ENCODE measurements at regions not wholly inside any gene's neighbourhood (a gene's known extent, or its start where the extent isn't known, plus 50 kb on each side); places are given as distances from the start of the nearest gene placed in this dataset.
A peak's percentile ranks its signal among the peaks of the same experiment; 100 is the strongest.

- H3K27ac ChIP-seq = peak overlapping the region; percentile 96
- TF ChIP-seq, protein P1, sequence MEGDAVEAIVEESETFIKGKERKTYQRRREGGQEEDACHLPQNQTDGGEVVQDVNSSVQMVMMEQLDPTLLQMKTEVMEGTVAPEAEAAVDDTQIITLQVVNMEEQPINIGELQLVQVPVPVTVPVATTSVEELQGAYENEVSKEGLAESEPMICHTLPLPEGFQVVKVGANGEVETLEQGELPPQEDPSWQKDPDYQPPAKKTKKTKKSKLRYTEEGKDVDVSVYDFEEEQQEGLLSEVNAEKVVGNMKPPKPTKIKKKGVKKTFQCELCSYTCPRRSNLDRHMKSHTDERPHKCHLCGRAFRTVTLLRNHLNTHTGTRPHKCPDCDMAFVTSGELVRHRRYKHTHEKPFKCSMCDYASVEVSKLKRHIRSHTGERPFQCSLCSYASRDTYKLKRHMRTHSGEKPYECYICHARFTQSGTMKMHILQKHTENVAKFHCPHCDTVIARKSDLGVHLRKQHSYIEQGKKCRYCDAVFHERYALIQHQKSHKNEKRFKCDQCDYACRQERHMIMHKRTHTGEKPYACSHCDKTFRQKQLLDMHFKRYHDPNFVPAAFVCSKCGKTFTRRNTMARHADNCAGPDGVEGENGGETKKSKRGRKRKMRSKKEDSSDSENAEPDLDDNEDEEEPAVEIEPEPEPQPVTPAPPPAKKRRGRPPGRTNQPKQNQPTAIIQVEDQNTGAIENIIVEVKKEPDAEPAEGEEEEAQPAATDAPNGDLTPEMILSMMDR (conservative IDR thresholded peaks at IDR 0.05) = no peak
- no peak for TF ChIP-seq ZFX (IDR thresholded peaks at IDR 0.05)
These were observed 186.9 kb downstream of the FAM43A start for GRCh38 chr3:194872669-194872977.

DNA sequence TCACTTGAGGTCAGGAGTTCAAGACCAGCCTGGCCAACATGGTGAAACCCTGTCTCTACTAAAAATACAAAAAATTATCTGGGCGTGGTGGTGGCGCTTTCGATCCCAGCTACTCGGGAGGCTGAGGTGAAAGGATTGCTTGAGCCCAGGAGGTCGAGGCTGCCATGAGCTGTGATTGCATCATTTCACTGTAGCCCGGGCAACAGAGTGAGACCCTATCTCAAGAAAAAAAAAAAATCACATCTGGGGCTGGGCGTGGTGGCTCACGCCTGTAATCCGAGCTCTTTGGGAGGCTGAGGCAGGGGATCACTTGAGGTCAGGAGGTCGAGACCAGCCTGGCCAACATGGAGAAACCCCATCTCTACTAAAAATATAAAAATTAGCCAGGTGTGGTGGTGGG, 187.8 kb downstream of the FAM43A start:
- H3K27ac ChIP-seq = peak overlapping the region; percentile 96

GRCh38 chr3:194874206-194874605, 188.5 kb downstream of the FAM43A start:
- no peak for TF ChIP-seq ZFX (IDR thresholded peaks at IDR 0.05)
- TF ChIP-seq, protein P1 (conservative IDR thresholded peaks at IDR 0.05) = no peak
- peak overlapping the region; percentile 96 for H3K27ac ChIP-seq

- TF ChIP-seq, protein P1 (conservative IDR thresholded peaks at IDR 0.05) = no peak
- no peak for TF ChIP-seq ZFX (IDR thresholded peaks at IDR 0.05)
- H3K27ac ChIP-seq = no peak overlapping the region
These were observed 189.1 kb downstream of the FAM43A start for GRCh38 chr3:194874783-194875182.

DNA sequence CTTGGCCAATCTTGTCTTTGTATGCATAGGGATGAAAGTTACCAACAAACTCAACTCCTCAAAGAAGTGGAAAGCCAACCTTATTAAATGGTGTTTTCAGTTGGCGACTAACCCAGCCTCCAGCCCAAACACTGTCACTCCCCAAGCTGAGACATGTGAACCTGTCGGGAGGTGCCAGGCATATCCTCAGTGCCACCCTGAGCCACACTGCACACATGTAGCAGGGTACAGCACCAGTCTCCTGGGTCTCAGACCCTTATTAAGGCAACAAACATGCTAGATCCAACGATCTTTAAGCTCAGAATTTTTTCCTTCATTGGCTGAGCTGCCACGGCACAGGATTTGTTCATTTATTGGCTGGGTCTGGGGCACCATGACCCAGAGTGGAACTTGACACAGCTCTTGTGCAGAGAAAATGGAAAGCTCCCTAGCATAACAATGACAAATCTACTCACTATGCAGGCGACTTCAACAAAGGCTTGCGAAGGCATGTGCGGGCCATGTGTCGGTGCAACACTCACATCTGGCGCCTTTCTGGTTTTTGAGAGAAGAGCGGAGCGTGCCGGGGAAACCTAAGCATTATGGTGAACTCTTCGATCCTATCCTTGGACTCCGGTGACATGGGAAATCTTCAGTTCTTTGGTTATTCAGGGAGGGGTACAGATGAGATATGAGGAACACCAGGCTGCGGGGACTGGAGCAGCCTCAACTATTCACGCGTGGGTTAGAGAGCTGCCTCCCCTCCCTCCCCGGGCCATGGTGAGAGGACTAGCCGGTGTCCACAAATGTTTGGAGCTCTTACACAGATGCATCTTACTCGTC, 190.1 kb downstream of the FAM43A start:
- no peak for TF ChIP-seq ZFX (IDR thresholded peaks at IDR 0.05)
- TF ChIP-seq, protein P1 (conservative IDR thresholded peaks at IDR 0.05) = no peak
- no peak overlapping the region for H3K27ac ChIP-seq

- H3K27ac ChIP-seq = no peak overlapping the region
- no peak for TF ChIP-seq ZFX (IDR thresholded peaks at IDR 0.05)
- TF ChIP-seq, protein P1 (conservative IDR thresholded peaks at IDR 0.05) = no peak
These were observed 190.9 kb downstream of the FAM43A start for GRCh38 chr3:194876403-194877095.

DNA sequence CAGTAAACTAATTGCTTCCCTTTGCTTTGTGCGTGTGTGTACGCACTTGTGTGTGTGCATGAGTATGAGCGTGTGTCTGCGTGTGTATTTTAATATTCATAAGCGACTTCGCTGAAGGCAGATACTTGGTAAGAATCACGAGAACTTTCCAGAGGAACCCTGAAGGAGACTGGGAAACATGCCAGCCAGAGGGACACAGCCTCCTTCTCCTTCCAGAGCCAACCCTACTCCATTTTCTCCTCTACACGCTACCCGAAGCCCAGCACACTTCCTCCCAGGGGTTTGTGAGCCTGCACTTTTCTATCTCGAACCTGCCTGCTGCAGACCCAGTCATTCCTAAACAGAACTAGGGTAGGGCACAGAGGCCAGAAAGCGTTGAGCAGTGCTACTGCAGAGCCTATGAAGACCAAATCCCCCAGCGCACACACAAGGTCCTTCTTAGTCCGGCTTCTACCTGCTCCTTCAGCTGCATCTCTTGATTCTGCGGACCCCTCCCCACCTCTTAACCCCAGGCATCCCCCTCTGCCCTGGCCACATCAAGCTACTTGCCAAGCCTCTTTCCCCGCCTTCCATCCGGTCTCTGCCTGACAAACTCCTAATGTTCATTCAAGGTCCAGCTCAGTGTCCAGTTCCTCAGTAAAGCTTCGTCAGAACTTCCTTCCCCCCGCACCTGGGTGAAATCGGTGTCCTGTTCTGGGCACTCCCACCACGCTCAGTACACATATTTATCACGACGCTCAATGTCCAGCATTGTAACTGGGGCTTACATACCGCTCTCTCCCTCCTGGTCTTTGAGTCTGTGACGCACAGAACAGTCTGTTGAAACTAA, 191.8 kb downstream of the FAM43A start:
- H3K27ac ChIP-seq = no peak overlapping the region
- TF ChIP-seq, protein P1 (conservative IDR thresholded peaks at IDR 0.05) = no peak
- no peak for TF ChIP-seq ZFX (IDR thresholded peaks at IDR 0.05)

All from C4-2B (cell line).